Activated CD8-positive, alpha-beta memory T cell treated with anti-CD3 and anti-CD28 coated beads, Interleukin-2, amount 10 ng/mL, durations not matched to agents 7 days and 5 days (primary cell): ENCODE measurements at regions not wholly inside any gene's neighbourhood (a gene's known extent, or its start where the extent isn't known, plus 50 kb on each side); places are given as distances from the start of the nearest gene placed in this dataset.
"Not testable (repeated sequence)": the region's sequence is repeated elsewhere in the genome, so short reads cannot be mapped to it uniquely, and the experiment has no call there.

Experiments used
- ATAC-seq: fragments of 150-1000 bp; cut with Tn5 transposase; one replicate; pipeline ENCODE4 v1.10.0; 2021; ENCODE audit warnings: moderate library complexity
- CTCF ChIA-PET: fragments of 350-600 bp; sonication (Branson Sonifier 250); formaldehyde crosslinking; loops from one replicate; lab custom pipeline; 2021; ENCODE audit warnings: antibody characterized with exemption; lab: Charles Lee
- DNase-seq: peaks from one replicate; pipeline ENCODE4 v3.0.0-alpha.2; 2020
- H3K27ac Mint-ChIP-seq: one replicate; pipeline ENCODE4 v1.8.0; 2021; ENCODE audit warnings: mild to moderate bottlenecking, mixed read lengths
- H3K27me3 Mint-ChIP-seq: one replicate; pipeline ENCODE4 v1.8.0; 2021; ENCODE audit warnings: mixed read lengths
- H3K36me3 Mint-ChIP-seq: one replicate; pipeline ENCODE4 v1.8.0; 2021; ENCODE audit warnings: mild to moderate bottlenecking, mixed read lengths
- H3K4me1 Mint-ChIP-seq: one replicate; pipeline ENCODE4 v1.8.0; 2021; ENCODE audit warnings: mixed read lengths
- H3K4me3 Mint-ChIP-seq: one replicate; pipeline ENCODE4 v1.8.0; 2021; ENCODE audit warnings: mild to moderate bottlenecking, moderate library complexity, mixed read lengths
- H3K9me3 Mint-ChIP-seq: one replicate; pipeline ENCODE4 v1.8.0; 2022; ENCODE audit warnings: low read depth, mixed read lengths

DNA sequence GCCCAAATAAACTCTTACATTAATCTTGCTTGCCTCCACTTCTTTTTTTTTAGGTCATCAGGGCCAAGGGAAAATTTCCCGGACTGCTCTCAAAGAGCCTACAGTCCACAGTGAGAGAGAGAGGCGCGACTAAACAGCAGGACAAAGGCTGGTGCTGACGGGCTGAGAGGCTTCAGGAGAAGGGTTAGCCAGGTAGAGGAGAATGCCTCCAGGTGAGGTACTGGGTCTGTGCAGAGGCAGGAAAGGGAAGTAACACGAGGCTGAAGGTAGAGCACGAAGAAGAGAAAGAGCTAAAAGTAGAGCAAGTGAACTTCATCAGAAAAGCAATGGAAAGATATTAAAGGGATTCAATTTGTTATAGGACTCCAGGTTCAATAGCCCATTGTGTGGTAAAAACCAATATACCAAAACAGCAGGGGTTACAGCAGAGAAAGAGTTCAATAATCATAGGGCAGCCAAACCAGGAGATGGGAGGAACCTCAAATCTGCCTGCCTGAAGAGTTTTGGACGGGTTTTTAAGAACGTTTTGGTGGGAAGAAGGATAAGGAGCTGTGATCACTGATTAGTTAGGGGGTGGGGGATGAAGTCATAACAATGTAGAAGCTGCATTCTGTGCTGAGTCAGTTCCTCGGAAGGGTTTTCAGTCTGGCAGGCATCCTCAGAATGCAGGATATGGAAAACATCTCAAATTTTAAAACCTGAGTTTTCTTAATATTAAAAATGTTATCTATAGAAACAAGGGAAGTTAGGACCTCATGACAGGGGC is 171.5 kb downstream of the AKR1D1 start:
- ATAC-seq (no peak), DNase-seq (no peak)
- no peak overlapping the region for H3K27ac Mint-ChIP-seq
- no peaks in the 10 kb centered on the region for H3K27me3 Mint-ChIP-seq
- CTCF ChIA-PET: no interaction called here
- H3K36me3 Mint-ChIP-seq: no peaks in the 10 kb centered on the region
- H3K4me1 Mint-ChIP-seq: no peaks in the 10 kb centered on the region
- no peak overlapping the region for H3K4me3 Mint-ChIP-seq
- H3K9me3 Mint-ChIP-seq: peaks cover 6% of the 10 kb centered on the region

DNA sequence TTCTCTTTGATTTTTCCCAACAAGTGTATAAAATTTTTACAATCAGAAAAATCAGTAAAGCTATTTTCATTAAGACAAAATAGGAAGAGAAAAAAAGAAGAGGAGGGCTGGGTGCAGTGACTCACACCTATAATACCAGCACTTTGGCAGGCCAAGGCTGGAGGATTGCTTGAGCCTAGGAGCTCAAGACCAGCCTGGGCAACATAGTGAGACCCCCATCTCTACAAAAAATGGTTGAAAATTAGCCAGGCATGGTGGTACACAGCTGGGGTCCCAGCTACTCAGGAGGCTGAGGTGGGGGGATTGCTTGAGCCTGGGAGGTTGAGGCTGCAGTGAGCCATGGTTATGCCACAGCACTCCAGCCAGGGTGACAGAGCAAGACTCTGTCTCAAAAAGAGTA is 172.3 kb downstream of the AKR1D1 start:
- Mint-ChIP-seq H3K4me3 (no peak overlapping the region), H3K9me3 (peaks cover 6% of the 10 kb centered on the region), H3K27me3 (no peaks in the 10 kb centered on the region), H3K4me1 (no peaks in the 10 kb centered on the region), H3K36me3 (no peaks in the 10 kb centered on the region), H3K27ac (no peak overlapping the region)
- CTCF ChIA-PET: no interaction called here
- DNase-seq (no peak), ATAC-seq (no peak)

DNA sequence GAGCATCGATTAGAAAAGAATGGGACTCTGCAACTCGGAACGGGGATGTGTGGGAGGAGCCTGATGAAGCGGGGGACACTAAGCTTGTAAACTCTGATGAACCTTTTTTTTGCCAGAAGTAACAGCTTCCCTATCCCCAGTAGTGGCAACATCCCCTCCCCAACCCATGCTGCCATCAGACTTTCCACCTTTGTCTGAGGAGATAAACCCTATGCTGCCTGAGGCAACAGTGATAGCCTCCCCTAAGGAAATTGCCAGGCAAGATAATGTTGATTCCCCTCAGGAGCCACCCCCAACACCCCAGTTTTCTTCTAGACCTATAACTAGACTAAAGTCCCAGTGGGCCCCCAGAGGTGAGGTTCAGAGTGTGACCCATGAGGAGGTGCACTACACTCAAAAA is 173.7 kb downstream of the AKR1D1 start:
- Mint-ChIP-seq H3K9me3 (peaks cover 6% of the 10 kb centered on the region), H3K27ac (no peak overlapping the region), H3K4me1 (no peaks in the 10 kb centered on the region), H3K27me3 (no peaks in the 10 kb centered on the region), H3K4me3 (no peak overlapping the region), H3K36me3 (no peaks in the 10 kb centered on the region)
- CTCF ChIA-PET: no interaction called here
- no peak for DNase-seq
- no peak for ATAC-seq

DNA sequence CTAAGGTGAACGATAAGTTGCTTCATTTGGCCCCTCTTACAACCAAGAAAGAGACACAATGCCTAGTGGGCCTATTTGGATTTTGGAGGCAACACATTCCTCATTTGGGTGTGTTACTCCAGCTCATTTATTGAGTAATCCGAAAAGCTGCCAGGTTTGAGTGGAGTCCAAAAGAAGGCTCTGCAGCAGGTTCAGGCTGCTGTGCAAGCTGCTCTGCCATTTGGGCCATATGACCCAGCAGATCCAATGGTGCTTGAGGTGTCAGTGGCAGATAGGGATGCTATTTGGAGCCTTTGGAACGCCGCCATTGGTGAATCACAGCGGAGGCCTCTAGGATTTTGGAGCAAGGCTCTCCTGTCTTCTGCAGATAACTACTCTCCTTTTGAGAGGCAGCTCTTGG is 176.4 kb downstream of the AKR1D1 start:
- H3K4me1 Mint-ChIP-seq, H3K27me3 Mint-ChIP-seq, ATAC-seq, H3K36me3 Mint-ChIP-seq, CTCF ChIA-PET, H3K4me3 Mint-ChIP-seq, H3K27ac Mint-ChIP-seq, H3K9me3 Mint-ChIP-seq, DNase-seq: not testable (repeated sequence)

GRCh38 chr7:138254444-138254843 is 178.2 kb downstream of the AKR1D1 start:
- Mint-ChIP-seq H3K9me3 (no peaks in the 10 kb centered on the region), H3K27ac (no peak overlapping the region), H3K4me3 (no peak overlapping the region), H3K27me3 (no peaks in the 10 kb centered on the region), H3K36me3 (no peaks in the 10 kb centered on the region), H3K4me1 (no peaks in the 10 kb centered on the region)
- DNase-seq (no peak), ATAC-seq (no peak)
- CTCF ChIA-PET: no interaction called here

- Mint-ChIP-seq H3K27me3 (no peaks in the 10 kb centered on the region), H3K27ac (no peak overlapping the region), H3K4me3 (no peak overlapping the region), H3K4me1 (no peaks in the 10 kb centered on the region), H3K36me3 (no peaks in the 10 kb centered on the region), H3K9me3 (no peaks in the 10 kb centered on the region)
- CTCF ChIA-PET: no interaction called here
- DNase-seq: no peak
- ATAC-seq: no peak
Measured at GRCh38 chr7:138257459-138258196, 181.4 kb downstream of the AKR1D1 start.

DNA sequence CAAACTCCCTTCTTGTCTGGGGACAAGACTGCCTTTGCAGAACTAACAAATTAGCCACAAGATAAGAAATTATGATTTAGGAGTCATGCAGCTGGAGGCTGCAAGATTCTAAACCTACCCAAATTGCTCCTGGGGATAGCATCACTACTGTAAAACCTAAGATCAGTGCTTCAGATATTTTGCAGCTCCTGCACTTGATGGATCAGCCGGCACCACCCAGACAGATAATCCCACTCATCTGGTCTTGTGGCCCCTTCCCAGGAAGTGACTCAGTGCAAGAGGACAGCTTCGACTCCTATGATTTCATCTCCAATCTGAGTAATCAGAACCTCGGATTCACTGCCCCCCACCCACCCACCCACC is 181.9 kb downstream of the AKR1D1 start:
- ATAC-seq (no peak), DNase-seq (no peak)
- Mint-ChIP-seq H3K4me1 (no peaks in the 10 kb centered on the region), H3K27ac (no peak overlapping the region), H3K36me3 (no peaks in the 10 kb centered on the region), H3K4me3 (no peak overlapping the region), H3K27me3 (no peaks in the 10 kb centered on the region), H3K9me3 (no peaks in the 10 kb centered on the region)
- CTCF ChIA-PET: no interaction called here

DNA sequence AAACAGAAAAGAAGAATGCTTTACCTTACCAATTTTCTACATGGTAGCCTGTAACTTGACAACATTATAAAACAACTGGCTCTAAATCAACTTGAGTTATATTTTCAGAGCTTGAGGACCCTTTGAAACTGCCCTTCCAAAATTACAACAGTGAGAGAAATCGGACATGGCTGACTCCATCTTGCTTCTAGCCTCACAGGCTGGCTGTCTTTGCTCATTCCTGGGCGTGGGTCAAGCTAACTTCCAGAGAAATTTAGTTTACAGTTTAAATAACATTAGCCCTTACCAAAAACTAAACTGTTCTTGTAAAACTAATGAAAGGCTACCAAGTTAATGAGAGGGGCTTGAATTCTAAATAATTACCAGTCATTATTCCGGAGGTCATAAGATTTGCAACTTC is 183.4 kb downstream of the AKR1D1 start:
- DNase-seq (no peak), ATAC-seq (no peak)
- Mint-ChIP-seq H3K27ac (no peak overlapping the region), H3K9me3 (no peaks in the 10 kb centered on the region), H3K36me3 (no peaks in the 10 kb centered on the region), H3K4me3 (no peak overlapping the region), H3K4me1 (no peaks in the 10 kb centered on the region), H3K27me3 (no peaks in the 10 kb centered on the region)
- CTCF ChIA-PET: no interaction called here

GRCh38 chr7:138267934-138268333 is 191.7 kb downstream of the AKR1D1 start:
- ATAC-seq (no peak), DNase-seq (no peak)
- no peak overlapping the region for H3K27ac Mint-ChIP-seq
- H3K4me1 Mint-ChIP-seq: no peaks in the 10 kb centered on the region
- CTCF ChIA-PET: no interaction called here
- no peaks in the 10 kb centered on the region for H3K9me3 Mint-ChIP-seq
- no peak overlapping the region for H3K4me3 Mint-ChIP-seq
- H3K27me3 Mint-ChIP-seq: no peaks in the 10 kb centered on the region
- no peaks in the 10 kb centered on the region for H3K36me3 Mint-ChIP-seq

DNA sequence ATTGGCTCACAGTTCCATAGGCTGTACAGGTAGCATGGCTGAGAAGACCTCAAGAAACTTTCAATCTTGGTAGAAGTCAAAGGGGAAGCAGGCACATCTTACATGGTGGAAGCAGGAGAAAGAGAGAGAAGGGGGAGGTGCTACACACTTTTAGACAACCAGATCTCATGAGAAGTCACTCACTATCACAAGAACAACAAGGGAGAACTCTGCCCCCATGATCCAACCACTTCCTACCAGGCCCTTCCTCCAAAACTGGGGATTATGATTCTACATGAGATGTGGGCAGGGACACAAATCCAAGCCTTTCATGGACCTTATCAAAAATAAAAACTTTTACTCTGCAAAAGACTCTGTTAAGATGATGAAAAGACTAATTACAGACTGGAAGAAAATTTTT is 183.2 kb upstream of the TRIM24 start:
- Mint-ChIP-seq H3K27me3 (no peaks in the 10 kb centered on the region), H3K9me3 (no peaks in the 10 kb centered on the region), H3K27ac (no peak overlapping the region), H3K4me3 (no peak overlapping the region), H3K36me3 (no peaks in the 10 kb centered on the region), H3K4me1 (no peaks in the 10 kb centered on the region)
- CTCF ChIA-PET: no interaction called here
- DNase-seq: no peak
- ATAC-seq: no peak

GRCh38 chr7:138278601-138279000 is 181.5 kb upstream of the TRIM24 start:
- no peak overlapping the region for H3K27ac Mint-ChIP-seq
- ATAC-seq (no peak), DNase-seq (no peak)
- no peak overlapping the region for H3K4me3 Mint-ChIP-seq
- CTCF ChIA-PET: no interaction called here
- no peaks in the 10 kb centered on the region for H3K9me3 Mint-ChIP-seq
- no peaks in the 10 kb centered on the region for H3K4me1 Mint-ChIP-seq
- peaks cover 5% of the 10 kb centered on the region for H3K27me3 Mint-ChIP-seq
- no peaks in the 10 kb centered on the region for H3K36me3 Mint-ChIP-seq

DNA sequence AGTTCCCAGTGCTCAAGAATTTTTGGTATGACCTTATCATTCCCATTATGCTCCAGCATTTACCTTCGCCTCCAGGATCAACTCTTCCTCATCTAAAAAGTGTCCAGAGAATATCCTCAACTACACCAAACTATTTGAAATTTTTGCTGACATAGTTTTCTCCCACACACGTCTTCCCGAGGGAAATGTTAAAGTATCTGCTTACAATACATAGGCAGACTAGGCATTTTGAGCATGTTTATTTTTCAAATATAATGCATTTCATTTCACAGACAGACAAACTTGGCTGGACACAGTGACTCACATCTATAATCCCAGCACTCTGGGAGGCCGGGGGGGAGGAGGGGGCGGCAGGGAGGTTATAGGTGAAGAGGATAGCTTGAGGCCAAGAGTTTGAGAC is 177.1 kb upstream of the TRIM24 start:
- CTCF ChIA-PET: interaction anchor here (0.6 kb wide), 1 partner anchor 31 kb away, joined by 3 read pairs; no protein-coding TSS in a partner anchor
- H3K9me3 Mint-ChIP-seq: no peaks in the 10 kb centered on the region

DNA sequence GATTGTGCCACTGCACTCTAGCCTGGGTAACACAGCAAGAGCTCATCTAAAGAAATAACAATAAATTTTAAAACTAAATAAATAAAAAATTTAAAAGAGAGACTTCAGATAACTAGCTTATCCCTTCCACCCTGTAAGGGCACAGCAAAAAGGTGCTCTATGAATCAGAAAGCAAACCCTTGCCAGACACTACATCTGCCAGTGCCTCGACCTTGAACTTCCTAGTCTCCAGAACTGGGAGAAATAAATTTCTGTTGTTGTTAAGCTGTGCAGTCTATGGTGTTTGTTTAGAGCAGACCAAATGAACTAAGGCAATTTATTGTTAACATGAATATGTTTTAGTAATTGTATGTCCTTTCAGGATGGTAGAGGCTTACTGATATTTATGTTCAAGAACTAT is 174.9 kb upstream of the TRIM24 start:
- Mint-ChIP-seq H3K4me3 (no peak overlapping the region), H3K9me3 (no peaks in the 10 kb centered on the region)

More for the DNA sequence above, 177.1 kb upstream of the TRIM24 start:
- ATAC-seq (no peak), DNase-seq (no peak)
- Mint-ChIP-seq H3K4me1 (no peaks in the 10 kb centered on the region), H3K36me3 (no peaks in the 10 kb centered on the region), H3K4me3 (no peak overlapping the region), H3K27me3 (peaks cover 5% of the 10 kb centered on the region), H3K27ac (no peak overlapping the region)

DNA sequence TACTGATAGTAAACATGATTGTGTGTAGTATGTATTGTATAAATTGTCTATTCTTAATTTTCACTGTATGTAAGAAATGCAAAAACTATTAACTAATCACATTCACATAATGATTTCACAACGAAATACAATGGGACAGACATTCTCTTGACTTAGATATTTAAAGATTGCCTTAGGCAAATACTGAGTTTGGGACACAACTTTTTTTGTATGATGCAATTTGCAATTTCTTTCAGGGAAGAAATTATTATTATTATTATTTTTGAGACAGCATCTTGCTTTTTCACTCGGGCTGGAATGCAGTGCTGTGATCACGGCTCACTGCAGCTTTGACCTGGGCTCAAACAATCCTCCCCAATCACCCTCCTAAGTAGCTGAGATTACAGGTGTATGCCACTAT is 173.2 kb upstream of the TRIM24 start:
- DNase-seq (no peak), ATAC-seq (no peak)
- no peaks in the 10 kb centered on the region for H3K9me3 Mint-ChIP-seq
- no peak overlapping the region for H3K27ac Mint-ChIP-seq
- H3K27me3 Mint-ChIP-seq: peaks cover 5% of the 10 kb centered on the region
- H3K4me3 Mint-ChIP-seq: no peak overlapping the region
- H3K4me1 Mint-ChIP-seq: no peaks in the 10 kb centered on the region
- no peaks in the 10 kb centered on the region for H3K36me3 Mint-ChIP-seq
- CTCF ChIA-PET: no interaction called here

More for the DNA sequence above, 174.9 kb upstream of the TRIM24 start:
- Mint-ChIP-seq H3K36me3 (no peaks in the 10 kb centered on the region), H3K27ac (no peak overlapping the region), H3K4me1 (no peaks in the 10 kb centered on the region), H3K27me3 (peaks cover 5% of the 10 kb centered on the region)
- CTCF ChIA-PET: no interaction called here
- ATAC-seq (no peak), DNase-seq (no peak)
